Spleen (tissue), 11 donors: ENCODE measurements at regions not wholly inside any gene's neighbourhood (a gene's known extent, or its start where the extent isn't known, plus 50 kb on each side); places are given as distances from the start of the nearest gene placed in this dataset.
A peak's percentile ranks its signal among the peaks of the same experiment; 100 is the strongest.

Source experiments
- DNase-seq: peaks from one replicate; pipeline ENCODE4 v3.0.0-alpha.2; 2020
- H3K27ac ChIP-seq, 8 donors: fragments of 200-600 bp; sonication (generic) in 7 of 8; 1 replicate in 4 of 8; 2 replicates in 4 of 8; pipeline versions ENCODE4 v1.5.0 to v1.8.0; 2016 to 2021; ENCODE audit warnings: inconsistent platforms in 4 of 8, mild to moderate bottlenecking in 4 of 8, moderate library complexity in 1 of 8
- H3K27me3 ChIP-seq, 7 donors: fragments of 200-600 bp; sonication (generic) in 6 of 7; replicated peaks in 1 of 7; 1 replicate in 4 of 7; 2 replicates in 3 of 7; pipeline versions ENCODE4 v1.5.0 to v1.8.0; 2016 to 2021; ENCODE audit warnings: inconsistent platforms in 3 of 7, mild to moderate bottlenecking in 1 of 7
- H3K36me3 ChIP-seq, 6 donors: fragments of 200-600 bp; sonication (generic) in 5 of 6; 1 replicate in 4 of 6; 2 replicates in 2 of 6; pipeline versions ENCODE4 v1.5.0 to v1.8.0; 2016 to 2021; ENCODE audit warnings: inconsistent platforms in 2 of 6
- H3K4me1 ChIP-seq, 6 donors: fragments of 200-600 bp; sonication (generic) in 5 of 6; 1 replicate in 3 of 6; 2 replicates in 3 of 6; pipeline versions ENCODE4 v1.5.0 to v1.8.0; 2016 to 2021; ENCODE audit warnings: inconsistent platforms in 3 of 6
- H3K4me3 ChIP-seq, 8 donors: fragments of 200-600 bp; sonication (generic) in 7 of 8; 1 replicate in 4 of 8; 2 replicates in 4 of 8; pipeline versions ENCODE4 v1.5.0 to v1.8.0; 2016 to 2021; ENCODE audit warnings: inconsistent platforms in 4 of 8, mild to moderate bottlenecking in 4 of 8, moderate library complexity in 2 of 8
- H3K9me3 ChIP-seq, 8 donors: fragments of 200-600 bp; sonication (generic) in 7 of 8; 1 replicate in 4 of 8; 2 replicates in 4 of 8; pipeline versions ENCODE4 v1.5.0 to v1.8.0; 2016 to 2021; ENCODE audit warnings: inconsistent platforms in 4 of 8
- CTCF ChIP-seq, 11 experiments: fragments of 200-600 bp in 7 of 11; fragments of 450-650 bp in 4 of 11; sonication (generic) in 4 of 11; IDR thresholded peaks in 8 of 11; conservative IDR thresholded peaks in 3 of 11; 1 replicate in 7 of 11; 2 replicates in 4 of 11; pipeline versions ENCODE4 v1.4.0 to v1.8.0; 2016 to 2021; ENCODE audit warnings: antibody characterized with exemption in 11 of 11, inconsistent platforms in 4 of 11, mild to moderate bottlenecking in 1 of 11
- POLR2A ChIP-seq, 3 donors: fragments of 450-650 bp; IDR thresholded peaks; one replicate each; pipeline ENCODE4 v1.5.1; 2017; ENCODE audit warnings: antibody characterized with exemption in 3 of 3, mild to moderate bottlenecking in 1 of 3
- POLR2AphosphoS5 ChIP-seq, 3 donors: sonication (generic); formaldehyde crosslinking; IDR thresholded peaks; one replicate each; pipeline ENCODE4 v1.5.1; 2017; ENCODE audit warnings: antibody characterized with exemption in 3 of 3
- WGBS, 5 donors: extraction: QIAGEN DNeasy Blood & Tissue Kit in 3 of 5; methylation state at CpG; one replicate each; pipeline versions ENCODE4 v1.1.5 to v1.1.7; 2013 to 2018; 5-methylcytosine and 5-hydroxymethylcytosine counted together
- intact Hi-C: fragments of 100-400 bp; cut with DNase I; formaldehyde crosslinking; loops from one replicate; pipeline ENCODE4 v1.15.0; 2023; ENCODE audit warnings: low total_unique reads
- donor health status: healthy with polysubstance abuse.
- donor health status: DM: no; HTN: no; CAD: no; lungs with moderate emphysema.
- donor health status: DM: no; HTN: no; CAD: no.
- donor health status: Bipolar disorder and iron deficiency.
- donor health status: healthy.
- donor health status: DM: no; HTN: no; CAD: no.
- donor health status: DM: yes; HTN: yes; CAD: no.

- DNase-seq = no peak
- H3K4me3 ChIP-seq = no peak overlapping the region
- WGBS, 5 donors = 64 to 68% (median 66%) methylated on average over 3 of the region's 3 CpGs
- no peaks in the 10 kb centered on the region for H3K4me1 ChIP-seq
- H3K36me3 ChIP-seq = no peaks in the 10 kb centered on the region
- TF ChIP-seq POLR2A (IDR thresholded peaks at IDR 0.05) = no peak
- TF ChIP-seq POLR2AphosphoS5 (IDR thresholded peaks at IDR 0.05) = no peak
- TF ChIP-seq CTCF (IDR thresholded peaks at IDR 0.05 in 8 of 11, conservative IDR thresholded peaks at IDR 0.05 in 3 of 11) = no peak
- H3K27me3 ChIP-seq = no peaks in the 10 kb centered on the region
- intact Hi-C loops = no loop called here
- H3K27ac ChIP-seq = peak overlapping the region in 1 of 8 donors; percentile 23
- peaks cover 0 to 22% (median 9%) of the 10 kb centered on the region in 8 donors for H3K9me3 ChIP-seq
These were observed 2047.1 kb downstream of the SUCLG1 start for GRCh38 chr2:82412021-82412420.

GRCh38 chr2:82411071-82411470 is 2048.0 kb downstream of the SUCLG1 start:
- intact Hi-C loops = no loop called here
- no peak for DNase-seq
- whole genome bisulfite sequencing, 5 donors = 42 to 64% (median 49%) methylated on average over 3 of the region's 3 CpGs
- no peaks in the 10 kb centered on the region for H3K36me3 ChIP-seq
- TF ChIP-seq POLR2A (IDR thresholded peaks at IDR 0.05) (no peak), POLR2AphosphoS5 (IDR thresholded peaks at IDR 0.05) (no peak), CTCF (IDR thresholded peaks at IDR 0.05 in 8 of 11, conservative IDR thresholded peaks at IDR 0.05 in 3 of 11) (no peak)
- H3K27me3 ChIP-seq = no peaks in the 10 kb centered on the region
- H3K9me3 ChIP-seq = peaks cover 0 to 16% (median 9%) of the 10 kb centered on the region in 8 donors
- H3K4me3 ChIP-seq = no peak overlapping the region
- no peak overlapping the region for H3K27ac ChIP-seq
- no peaks in the 10 kb centered on the region for H3K4me1 ChIP-seq

- Histone ChIP-seq H3K27ac (no peak overlapping the region), H3K4me3 (no peak overlapping the region), H3K4me1 (no peaks in the 10 kb centered on the region), H3K36me3 (no peaks in the 10 kb centered on the region), H3K27me3 (no peaks in the 10 kb centered on the region), H3K9me3 (peaks cover 0 to 19% (median 5%) of the 10 kb centered on the region in 8 donors)
- WGBS, 5 donors = 78 to 89% (median 84%) methylated on average over 10 of the region's 10 CpGs
- no peak for DNase-seq
- no peak for TF ChIP-seq POLR2A (IDR thresholded peaks at IDR 0.05)
- no peak for TF ChIP-seq POLR2AphosphoS5 (IDR thresholded peaks at IDR 0.05)
- TF ChIP-seq CTCF (IDR thresholded peaks at IDR 0.05 in 8 of 11, conservative IDR thresholded peaks at IDR 0.05 in 3 of 11) = no peak
- intact Hi-C loops = no loop called here
These were observed 2063.5 kb downstream of the SUCLG1 start for GRCh38 chr2:82395531-82395930.

DNA sequence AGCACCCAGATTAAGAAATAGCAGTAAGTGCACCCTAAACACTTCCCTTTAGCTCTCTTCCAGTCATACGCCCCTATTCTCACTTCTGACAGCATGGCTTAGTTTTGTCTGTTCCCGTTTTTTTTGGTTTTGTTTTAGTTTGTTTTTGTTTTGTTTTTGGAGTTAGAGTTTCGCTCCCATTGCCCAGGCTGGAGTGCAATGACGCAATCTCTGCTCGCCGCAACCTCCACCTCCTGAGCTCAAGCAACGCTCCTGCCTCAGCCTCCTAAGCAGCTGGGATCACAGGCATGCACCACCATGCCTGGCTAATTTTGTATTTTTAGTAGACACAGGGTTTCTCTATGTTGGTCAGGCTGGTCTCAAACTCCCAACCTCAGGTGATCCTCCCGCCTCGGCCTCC is 2067.7 kb downstream of the SUCLG1 start:
- Histone ChIP-seq H3K27me3 (no peaks in the 10 kb centered on the region), H3K27ac (no peak overlapping the region), H3K4me3 (no peak overlapping the region), H3K9me3 (peaks cover 0 to 22% (median 0%) of the 10 kb centered on the region in 8 donors), H3K4me1 (no peaks in the 10 kb centered on the region), H3K36me3 (no peaks in the 10 kb centered on the region)
- TF ChIP-seq POLR2A (IDR thresholded peaks at IDR 0.05) = no peak
- no peak for TF ChIP-seq POLR2AphosphoS5 (IDR thresholded peaks at IDR 0.05)
- no peak for TF ChIP-seq CTCF (IDR thresholded peaks at IDR 0.05 in 8 of 11, conservative IDR thresholded peaks at IDR 0.05 in 3 of 11)
- intact Hi-C loops = no loop called here
- no peak for DNase-seq
- 87 to 93% (median 90%) methylated on average over 9 of the region's 9 CpGs for WGBS, 5 donors
